Panc1 (cell line): ENCODE measurements at regions not wholly inside any gene's neighbourhood (a gene's known extent, or its start where the extent isn't known, plus 50 kb on each side); places are given as distances from the start of the nearest gene placed in this dataset.

ENCODE experiments used
- ATAC-seq: fragments of 200-7000 bp; cut with Tn5 transposase; 2 replicates; pipeline ENCODE4 v1.9.1; 2020; ENCODE audit warnings: mild to moderate bottlenecking, moderate library complexity
- BruUV-seq: library from RNA; stranded (reverse); fragments of 400-500 nt; replicated peaks from 2 replicates; lab custom pipeline; 2021; lab: Mats Ljungman, UMichigan
- CTCF ChIA-PET: fragments of 300-600 bp; sonication (Branson Sonifier 250); formaldehyde crosslinking; loops from one replicate; lab custom pipeline; 2022; ENCODE audit warnings: antibody characterized with exemption; lab: Charles Lee
- POLR2A ChIA-PET: fragments of 300-600 bp; sonication (Branson Sonifier 250); formaldehyde crosslinking; loops from one replicate; lab custom pipeline; 2022; ENCODE audit warnings: antibody characterized with exemption; lab: Charles Lee
- DNase-seq: peaks from one replicate; pipeline ENCODE4 v3.0.0-alpha.2; 2010; ENCODE audit warnings: low read depth, low spot score
- H3K27ac ChIP-seq: 2 replicates; pipeline ENCODE4 v1.5.1; 2011; ENCODE audit warnings: mild to moderate bottlenecking, low read length, inconsistent platforms
- H3K27me3 ChIP-seq: fragments of 200-500 bp; sonication (Bioruptor generic); 2 replicates; pipeline ENCODE4 v1.6.0; 2014; ENCODE audit warnings: low read length, inconsistent platforms; ENCODE audit not compliant: control insufficient read depth, insufficient read depth
- H3K36me3 ChIP-seq: fragments of 200-500 bp; sonication (Bioruptor generic); 2 replicates; pipeline ENCODE4 v1.5.1; 2014; ENCODE audit warnings: inconsistent platforms, mild to moderate bottlenecking, low read length, moderate library complexity; ENCODE audit not compliant: control insufficient read depth, insufficient read depth
- H3K4me1 ChIP-seq: 2 replicates; pipeline ENCODE4 v1.5.1; 2011; ENCODE audit warnings: inconsistent platforms, mild to moderate bottlenecking, low read length, moderate library complexity; ENCODE audit not compliant: control insufficient read depth, insufficient read depth
- H3K4me3 ChIP-seq, 2 experiments: 2 replicates each; pipeline ENCODE4 v1.5.1; 2011 to 2012; ENCODE audit warnings: low read depth in 2 of 2, low read length in 2 of 2, mild to moderate bottlenecking in 2 of 2, inconsistent platforms in 1 of 2, moderate library complexity in 1 of 2
- H3K9me3 ChIP-seq: fragments of 200-500 bp; sonication (Bioruptor generic); 2 replicates; pipeline ENCODE4 v1.5.1; 2014; ENCODE audit warnings: low read depth, mild to moderate bottlenecking, inconsistent platforms, low read length, moderate library complexity; ENCODE audit not compliant: control insufficient read depth, insufficient read depth
- POLR2AphosphoS5 ChIP-seq: IDR thresholded peaks from 2 replicates; pipeline ENCODE4 v1.6.1; 2012; ENCODE audit warnings: mild to moderate bottlenecking, low read depth, low read length, moderate library complexity
- SIN3A ChIP-seq: IDR thresholded peaks from 2 replicates; pipeline ENCODE4 v1.6.1; 2012; ENCODE audit warnings: low read depth, mild to moderate bottlenecking, low read length, moderate library complexity, borderline replicate concordance; ENCODE audit not compliant: insufficient read depth
- TCF7L2 ChIP-seq: IDR thresholded peaks from 2 replicates; pipeline ENCODE4 v1.6.1; 2011; ENCODE audit warnings: mild to moderate bottlenecking, low read depth, low read length, inconsistent platforms
- in situ Hi-C: cut with HindIII; loops from 2 replicates; pipeline ENCODE4 v1.10.0; 2016; ENCODE audit warnings: low sequenced_read_pairs, low pct_unique_long_range_greater_than_20kb
- intact Hi-C: fragments of 100-400 bp; cut with micrococcal nuclease; formaldehyde crosslinking; loops from one replicate; pipeline ENCODE4 v1.10.0; 2022; ENCODE audit not compliant: unreplicated experiment
- TF ChIP-seq, protein P1 (sequence below): fragments of 450-650 bp; IDR thresholded peaks from 2 replicates; pipeline ENCODE4 v1.5.1; 2017; ENCODE audit warnings: mild to moderate bottlenecking
- TF ChIP-seq, protein P2 (sequence below), 2 experiments: IDR thresholded peaks; 2 replicates each; pipeline ENCODE4 v1.6.1; 2011 to 2012; ENCODE audit warnings: low read depth in 2 of 2, control low read depth in 1 of 2, low read length in 1 of 2, mild to moderate bottlenecking in 1 of 2, moderate library complexity in 1 of 2; ENCODE audit not compliant: insufficient read depth in 1 of 2

DNA sequence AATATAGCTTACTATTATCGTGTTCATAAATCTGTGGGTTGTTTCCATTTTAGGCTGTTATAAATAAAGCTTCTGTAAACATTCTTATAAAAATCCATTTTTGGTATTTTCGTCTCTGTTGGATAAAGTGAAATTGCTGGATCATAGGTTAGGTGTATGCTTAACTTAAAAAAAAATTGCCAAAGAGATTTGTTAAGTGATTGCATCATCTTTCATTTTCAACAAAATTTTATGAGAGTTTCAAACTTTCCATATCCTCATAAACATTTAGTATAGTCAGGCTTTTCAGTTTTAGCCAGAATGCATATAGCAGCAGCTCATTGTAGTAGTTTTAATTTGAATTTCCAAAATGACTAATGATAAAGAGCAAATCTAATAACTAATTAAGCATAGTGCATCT lies 146.7 kb upstream of the CNTN5 start:
- intact Hi-C loops, result no loop called here
- ATAC-seq (no peak), DNase-seq (no peak)
- Histone ChIP-seq H3K9me3 (no peaks in the 10 kb centered on the region), H3K27ac (no peak overlapping the region), H3K4me3 (no peak overlapping the region), H3K27me3 (no peaks in the 10 kb centered on the region), H3K36me3 (no peaks in the 10 kb centered on the region), H3K4me1 (no peaks in the 10 kb centered on the region)
- no TSS peak for BruUV-seq
- in situ Hi-C loops, result no loop called here
- POLR2A ChIA-PET, result interaction anchor here (0.6 kb wide), 1 partner anchor 1859 kb away, joined by 3 read pairs; no protein-coding TSS in a partner anchor
- TF ChIP-seq POLR2AphosphoS5 (no peak), TCF7L2 (no peak), SIN3A (no peak)
- TF ChIP-seq, protein P1, sequence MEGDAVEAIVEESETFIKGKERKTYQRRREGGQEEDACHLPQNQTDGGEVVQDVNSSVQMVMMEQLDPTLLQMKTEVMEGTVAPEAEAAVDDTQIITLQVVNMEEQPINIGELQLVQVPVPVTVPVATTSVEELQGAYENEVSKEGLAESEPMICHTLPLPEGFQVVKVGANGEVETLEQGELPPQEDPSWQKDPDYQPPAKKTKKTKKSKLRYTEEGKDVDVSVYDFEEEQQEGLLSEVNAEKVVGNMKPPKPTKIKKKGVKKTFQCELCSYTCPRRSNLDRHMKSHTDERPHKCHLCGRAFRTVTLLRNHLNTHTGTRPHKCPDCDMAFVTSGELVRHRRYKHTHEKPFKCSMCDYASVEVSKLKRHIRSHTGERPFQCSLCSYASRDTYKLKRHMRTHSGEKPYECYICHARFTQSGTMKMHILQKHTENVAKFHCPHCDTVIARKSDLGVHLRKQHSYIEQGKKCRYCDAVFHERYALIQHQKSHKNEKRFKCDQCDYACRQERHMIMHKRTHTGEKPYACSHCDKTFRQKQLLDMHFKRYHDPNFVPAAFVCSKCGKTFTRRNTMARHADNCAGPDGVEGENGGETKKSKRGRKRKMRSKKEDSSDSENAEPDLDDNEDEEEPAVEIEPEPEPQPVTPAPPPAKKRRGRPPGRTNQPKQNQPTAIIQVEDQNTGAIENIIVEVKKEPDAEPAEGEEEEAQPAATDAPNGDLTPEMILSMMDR, result no peak
- TF ChIP-seq, protein P2, sequence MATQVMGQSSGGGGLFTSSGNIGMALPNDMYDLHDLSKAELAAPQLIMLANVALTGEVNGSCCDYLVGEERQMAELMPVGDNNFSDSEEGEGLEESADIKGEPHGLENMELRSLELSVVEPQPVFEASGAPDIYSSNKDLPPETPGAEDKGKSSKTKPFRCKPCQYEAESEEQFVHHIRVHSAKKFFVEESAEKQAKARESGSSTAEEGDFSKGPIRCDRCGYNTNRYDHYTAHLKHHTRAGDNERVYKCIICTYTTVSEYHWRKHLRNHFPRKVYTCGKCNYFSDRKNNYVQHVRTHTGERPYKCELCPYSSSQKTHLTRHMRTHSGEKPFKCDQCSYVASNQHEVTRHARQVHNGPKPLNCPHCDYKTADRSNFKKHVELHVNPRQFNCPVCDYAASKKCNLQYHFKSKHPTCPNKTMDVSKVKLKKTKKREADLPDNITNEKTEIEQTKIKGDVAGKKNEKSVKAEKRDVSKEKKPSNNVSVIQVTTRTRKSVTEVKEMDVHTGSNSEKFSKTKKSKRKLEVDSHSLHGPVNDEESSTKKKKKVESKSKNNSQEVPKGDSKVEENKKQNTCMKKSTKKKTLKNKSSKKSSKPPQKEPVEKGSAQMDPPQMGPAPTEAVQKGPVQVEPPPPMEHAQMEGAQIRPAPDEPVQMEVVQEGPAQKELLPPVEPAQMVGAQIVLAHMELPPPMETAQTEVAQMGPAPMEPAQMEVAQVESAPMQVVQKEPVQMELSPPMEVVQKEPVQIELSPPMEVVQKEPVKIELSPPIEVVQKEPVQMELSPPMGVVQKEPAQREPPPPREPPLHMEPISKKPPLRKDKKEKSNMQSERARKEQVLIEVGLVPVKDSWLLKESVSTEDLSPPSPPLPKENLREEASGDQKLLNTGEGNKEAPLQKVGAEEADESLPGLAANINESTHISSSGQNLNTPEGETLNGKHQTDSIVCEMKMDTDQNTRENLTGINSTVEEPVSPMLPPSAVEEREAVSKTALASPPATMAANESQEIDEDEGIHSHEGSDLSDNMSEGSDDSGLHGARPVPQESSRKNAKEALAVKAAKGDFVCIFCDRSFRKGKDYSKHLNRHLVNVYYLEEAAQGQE (IDR thresholded peaks at IDR 0.05; ENCODE audit: insufficient read depth in 1 of 2, low read depth in 2 of 2, low read length in 1 of 2), result no peak
- CTCF ChIA-PET, result no interaction called here

DNA sequence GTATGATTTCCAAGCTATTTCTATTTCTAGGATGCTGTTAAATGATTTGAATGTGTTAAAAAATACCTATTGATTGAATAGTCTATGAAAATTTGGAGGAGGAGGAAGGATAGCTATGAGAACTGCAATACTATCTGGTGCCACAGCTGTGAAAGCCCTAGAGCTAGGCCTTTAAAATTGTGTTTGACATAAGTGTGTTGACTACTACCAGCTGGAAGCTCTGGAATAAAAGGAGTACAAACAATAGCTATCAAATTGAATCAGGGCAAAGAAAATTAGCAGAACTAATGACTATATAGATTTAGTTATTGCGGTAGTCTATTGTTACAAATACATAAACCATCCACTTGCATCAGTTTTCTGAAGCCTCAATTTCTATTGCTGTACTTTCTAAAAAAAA lies 124.8 kb upstream of the CNTN5 start:
- POLR2A ChIA-PET, result no interaction called here
- Histone ChIP-seq H3K27me3 (no peaks in the 10 kb centered on the region), H3K9me3 (no peaks in the 10 kb centered on the region), H3K4me1 (no peaks in the 10 kb centered on the region), H3K4me3 (no peak overlapping the region), H3K27ac (no peak overlapping the region), H3K36me3 (no peaks in the 10 kb centered on the region)
- no peak for ATAC-seq
- no TSS peak for BruUV-seq
- intact Hi-C loops (no loop called here), in situ Hi-C loops (no loop called here)
- CTCF ChIA-PET, result no interaction called here
- TF ChIP-seq, protein P2 (IDR thresholded peaks at IDR 0.05; ENCODE audit: insufficient read depth in 1 of 2, low read depth in 2 of 2, low read length in 1 of 2), result no peak
- TF ChIP-seq SIN3A, result no peak
- no peak for TF ChIP-seq TCF7L2
- TF ChIP-seq, protein P1, result no peak
- no peak for TF ChIP-seq POLR2AphosphoS5
- DNase-seq, result no peak
